K562 (cell line): ENCODE measurements at regions not wholly inside any gene's neighbourhood (a gene's known extent, or its start where the extent isn't known, plus 50 kb on each side); places are given as distances from the start of the nearest gene placed in this dataset.

ENCODE experiments used
- EGR1 ChIP-seq: fragments of 450-650 bp; conservative IDR thresholded peaks from 2 replicates; pipeline ENCODE4 v1.6.1; 2017; ENCODE audit warnings: mild to moderate bottlenecking
- HDAC6 ChIP-seq: IDR thresholded peaks from 2 replicates; pipeline ENCODE4 v1.6.1; 2012; ENCODE audit warnings: low read depth, mild to moderate bottlenecking, control low read depth, inconsistent platforms, low read length, moderate library complexity
- KAT7 ChIP-seq: sonication (generic); formaldehyde crosslinking; IDR thresholded peaks from 2 replicates; pipeline ENCODE4 v1.8.0; 2022; ENCODE audit warnings: missing genetic modification reagents, mild to moderate bottlenecking, borderline replicate concordance
- PATZ1 ChIP-seq: fragments of 250-450 bp; sonication (Bioruptor Pico); IDR thresholded peaks from 2 replicates; pipeline ENCODE4 v1.5.0; 2020; ENCODE audit warnings: mild to moderate bottlenecking, borderline replicate concordance
- PML ChIP-seq: IDR thresholded peaks from 2 replicates; pipeline ENCODE4 v1.6.1; 2012; ENCODE audit warnings: low read length, inconsistent platforms
- POLR2AphosphoS5 ChIP-seq: IDR thresholded peaks from 2 replicates; pipeline ENCODE4 v1.6.1; 2011; ENCODE audit warnings: mild to moderate bottlenecking, low read depth, low read length, moderate library complexity; ENCODE audit not compliant: control insufficient read depth, insufficient read depth
- SMARCC2 ChIP-seq: fragments of 450-650 bp; IDR thresholded peaks from 2 replicates; pipeline ENCODE4 v1.6.1; 2017; ENCODE audit warnings: antibody characterized with exemption, moderate library complexity, mild to moderate bottlenecking, low read depth
- XRCC3 ChIP-seq: fragments of 450-650 bp; IDR thresholded peaks from 2 replicates; pipeline ENCODE4 v1.6.1; 2017; ENCODE audit warnings: mild to moderate bottlenecking, moderate library complexity
- ZBTB7A ChIP-seq: IDR thresholded peaks from 2 replicates; pipeline ENCODE4 v1.6.1; 2011; ENCODE audit warnings: low read depth, mild to moderate bottlenecking, low read length, moderate library complexity, borderline replicate concordance; ENCODE audit not compliant: control insufficient read depth
- ZNF12 ChIP-seq: sonication (generic); formaldehyde crosslinking; IDR thresholded peaks from 2 replicates; pipeline ENCODE4 v1.4.0; 2020; ENCODE audit warnings: mild to moderate bottlenecking, missing genetic modification reagents
- TF ChIP-seq, protein P1 (sequence below): fragments of 250-450 bp; sonication (Bioruptor Pico); IDR thresholded peaks from 2 replicates; pipeline ENCODE4 v1.5.0; 2022; ENCODE audit warnings: mild to moderate bottlenecking

DNA sequence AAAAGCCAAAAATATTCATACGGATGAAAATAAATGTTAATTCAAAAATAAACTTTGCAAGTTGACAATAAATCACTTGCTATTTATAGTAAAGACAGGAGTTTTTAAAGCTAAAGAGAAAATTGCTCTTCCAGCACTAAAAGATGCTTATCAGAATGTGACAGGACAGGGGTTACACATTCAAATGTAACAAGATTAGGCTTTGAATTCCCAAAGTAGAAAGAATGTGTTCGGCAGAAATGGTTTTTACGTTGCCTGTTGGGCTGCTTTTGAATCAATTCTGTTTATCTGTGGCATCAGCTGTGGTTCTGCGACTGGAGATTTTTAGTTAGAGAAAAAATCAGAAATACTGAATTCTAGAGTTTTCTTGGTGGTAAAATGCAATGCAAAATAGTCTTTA lies 669.4 kb downstream of the CPS1 start:
- TF ChIP-seq KAT7: no peak
- TF ChIP-seq PATZ1 (CRISPR knock-in tag): no peak
- TF ChIP-seq SMARCC2: no peak
- no peak for TF ChIP-seq ZNF12 (CRISPR knock-in tag)
- TF ChIP-seq POLR2AphosphoS5: no peak
- TF ChIP-seq, protein P1, sequence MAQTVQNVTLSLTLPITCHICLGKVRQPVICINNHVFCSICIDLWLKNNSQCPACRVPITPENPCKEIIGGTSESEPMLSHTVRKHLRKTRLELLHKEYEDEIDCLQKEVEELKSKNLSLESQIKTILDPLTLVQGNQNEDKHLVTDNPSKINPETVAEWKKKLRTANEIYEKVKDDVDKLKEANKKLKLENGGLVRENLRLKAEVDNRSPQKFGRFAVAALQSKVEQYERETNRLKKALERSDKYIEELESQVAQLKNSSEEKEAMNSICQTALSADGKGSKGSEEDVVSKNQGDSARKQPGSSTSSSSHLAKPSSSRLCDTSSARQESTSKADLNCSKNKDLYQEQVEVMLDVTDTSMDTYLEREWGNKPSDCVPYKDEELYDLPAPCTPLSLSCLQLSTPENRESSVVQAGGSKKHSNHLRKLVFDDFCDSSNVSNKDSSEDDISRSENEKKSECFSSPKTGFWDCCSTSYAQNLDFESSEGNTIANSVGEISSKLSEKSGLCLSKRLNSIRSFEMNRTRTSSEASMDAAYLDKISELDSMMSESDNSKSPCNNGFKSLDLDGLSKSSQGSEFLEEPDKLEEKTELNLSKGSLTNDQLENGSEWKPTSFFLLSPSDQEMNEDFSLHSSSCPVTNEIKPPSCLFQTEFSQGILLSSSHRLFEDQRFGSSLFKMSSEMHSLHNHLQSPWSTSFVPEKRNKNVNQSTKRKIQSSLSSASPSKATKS: no peak
- TF ChIP-seq EGR1: no peak
- TF ChIP-seq HDAC6: no peak
- no peak for TF ChIP-seq XRCC3
- TF ChIP-seq PML: no peak
- no peak for TF ChIP-seq ZBTB7A
